Neural crest cell (in vitro differentiated cells): ENCODE measurements at regions not wholly inside any gene's neighbourhood (a gene's known extent, or its start where the extent isn't known, plus 50 kb on each side); places are given as distances from the start of the nearest gene placed in this dataset.
A peak's percentile ranks its signal among the peaks of the same experiment; 100 is the strongest.

ENCODE experiments used
- DNase-seq: peaks from one replicate; pipeline ENCODE4 v3.0.0; 2021; ENCODE audit warnings: low read depth, mixed read lengths, low spot score
- H3K27ac Mint-ChIP-seq: one replicate; pipeline ENCODE4 v1.8.0; 2021; ENCODE audit warnings: mild to moderate bottlenecking, mixed read lengths; ENCODE audit not compliant: unreplicated experiment
- H3K27me3 Mint-ChIP-seq: 2 replicates; pipeline ENCODE4 v1.8.0; 2021; ENCODE audit warnings: low read depth, mild to moderate bottlenecking, mixed read lengths
- H3K36me3 Mint-ChIP-seq: 2 replicates; pipeline ENCODE4 v1.8.0; 2021; ENCODE audit warnings: low read depth, mild to moderate bottlenecking, mixed read lengths
- H3K4me1 Mint-ChIP-seq: 2 replicates; pipeline ENCODE4 v1.8.0; 2021; ENCODE audit warnings: mixed read lengths
- H3K4me3 Mint-ChIP-seq: one replicate; pipeline ENCODE4 v1.8.0; 2021; ENCODE audit warnings: mild to moderate bottlenecking, mixed read lengths
- H3K9me3 Mint-ChIP-seq: 2 replicates; pipeline ENCODE4 v1.8.0; 2021; ENCODE audit warnings: mixed read lengths
- CTCF ChIP-seq: fragments of 200-600 bp; sonication (generic); conservative IDR thresholded peaks from 2 replicates; pipeline ENCODE4 v1.5.0; 2021; ENCODE audit warnings: antibody characterized with exemption, mild to moderate bottlenecking

- H3K9me3 Mint-ChIP-seq: no peaks in the 10 kb centered on the region
- no peaks in the 10 kb centered on the region for H3K36me3 Mint-ChIP-seq
- no peak overlapping the region for H3K27ac Mint-ChIP-seq
- H3K4me1 Mint-ChIP-seq: peaks cover 6% of the 10 kb centered on the region
- no peak overlapping the region for H3K4me3 Mint-ChIP-seq
- no peak for DNase-seq
- H3K27me3 Mint-ChIP-seq: peaks cover 23% of the 10 kb centered on the region
- no peak for TF ChIP-seq CTCF
Measured at GRCh38 chr19:30673336-30673735, 301.2 kb downstream of the ZNF536 start.

- no peaks in the 10 kb centered on the region for H3K36me3 Mint-ChIP-seq
- no peak overlapping the region for H3K27ac Mint-ChIP-seq
- no peak for DNase-seq
- peaks cover 23% of the 10 kb centered on the region for H3K27me3 Mint-ChIP-seq
- H3K9me3 Mint-ChIP-seq: no peaks in the 10 kb centered on the region
- no peak for TF ChIP-seq CTCF
- H3K4me1 Mint-ChIP-seq: peaks cover 6% of the 10 kb centered on the region
- H3K4me3 Mint-ChIP-seq: no peak overlapping the region
Measured at GRCh38 chr19:30672926-30673325, 300.7 kb downstream of the ZNF536 start.

- no peaks in the 10 kb centered on the region for H3K9me3 Mint-ChIP-seq
- H3K36me3 Mint-ChIP-seq: no peaks in the 10 kb centered on the region
- TF ChIP-seq CTCF: no peak
- no peak for DNase-seq
- H3K27ac Mint-ChIP-seq: no peak overlapping the region
- H3K4me1 Mint-ChIP-seq: peaks cover 6% of the 10 kb centered on the region
- H3K27me3 Mint-ChIP-seq: peaks cover 23% of the 10 kb centered on the region
- no peak overlapping the region for H3K4me3 Mint-ChIP-seq
Measured at GRCh38 chr19:30671622-30672051, 299.5 kb downstream of the ZNF536 start.

- H3K4me3 Mint-ChIP-seq: no peak overlapping the region
- peaks cover 23% of the 10 kb centered on the region for H3K27me3 Mint-ChIP-seq
- no peaks in the 10 kb centered on the region for H3K9me3 Mint-ChIP-seq
- H3K4me1 Mint-ChIP-seq: peaks cover 6% of the 10 kb centered on the region
- H3K27ac Mint-ChIP-seq: peak overlapping the region; percentile 90
- DNase-seq: no peak
- H3K36me3 Mint-ChIP-seq: no peaks in the 10 kb centered on the region
- no peak for TF ChIP-seq CTCF
Measured at GRCh38 chr19:30671367-30671619, 299.1 kb downstream of the ZNF536 start.

- no peak overlapping the region for H3K4me3 Mint-ChIP-seq
- no peaks in the 10 kb centered on the region for H3K9me3 Mint-ChIP-seq
- H3K36me3 Mint-ChIP-seq: no peaks in the 10 kb centered on the region
- no peak for TF ChIP-seq CTCF
- H3K27ac Mint-ChIP-seq: peak overlapping the region; percentile 90
- peaks cover 23% of the 10 kb centered on the region for H3K27me3 Mint-ChIP-seq
- H3K4me1 Mint-ChIP-seq: peaks cover 6% of the 10 kb centered on the region
- DNase-seq: no peak
Measured at GRCh38 chr19:30670562-30671366, 298.6 kb downstream of the ZNF536 start.

GRCh38 chr19:30670011-30670329, 297.8 kb downstream of the ZNF536 start:
- Mint-ChIP-seq H3K27me3 (peaks cover 19% of the 10 kb centered on the region), H3K36me3 (no peaks in the 10 kb centered on the region), H3K4me3 (no peak overlapping the region), H3K27ac (no peak overlapping the region), H3K4me1 (peaks cover 6% of the 10 kb centered on the region), H3K9me3 (no peaks in the 10 kb centered on the region)
- TF ChIP-seq CTCF: no peak
- DNase-seq: no peak
